HUES48 (cell line): ENCODE measurements at regions not wholly inside any gene's neighbourhood (a gene's known extent, or its start where the extent isn't known, plus 50 kb on each side); places are given as distances from the start of the nearest gene placed in this dataset.
A peak's percentile ranks its signal among the peaks of the same experiment; 100 is the strongest.
"Not testable (repeated sequence)": the region's sequence is repeated elsewhere in the genome, so short reads cannot be mapped to it uniquely, and the experiment has no call there.

Source experiments
- H3K27ac ChIP-seq: one replicate; pipeline ENCODE4 v1.7.0; 2013; ENCODE audit warnings: low read depth, low read length, inconsistent platforms
- H3K27me3 ChIP-seq: 2 replicates; pipeline ENCODE4 v1.6.1; 2013; ENCODE audit warnings: mild to moderate bottlenecking, low read length; ENCODE audit not compliant: control insufficient read depth, insufficient read depth
- H3K36me3 ChIP-seq: 2 replicates; pipeline ENCODE4 v1.6.1; 2013; ENCODE audit warnings: low read length; ENCODE audit not compliant: control insufficient read depth, insufficient read depth
- H3K4me1 ChIP-seq: 2 replicates; pipeline ENCODE4 v1.6.1; 2013; ENCODE audit warnings: mild to moderate bottlenecking, low read length; ENCODE audit not compliant: control insufficient read depth, insufficient read depth
- H3K4me3 ChIP-seq: 2 replicates; pipeline ENCODE4 v1.5.1; 2013; ENCODE audit warnings: mild to moderate bottlenecking, low read depth, low read length
- H3K9ac ChIP-seq: 2 replicates; pipeline ENCODE4 v1.6.1; 2013; ENCODE audit warnings: mild to moderate bottlenecking, low read depth, low read length, moderate library complexity
- H3K9me3 ChIP-seq: 2 replicates; pipeline ENCODE4 v1.6.1; 2013; ENCODE audit warnings: low read length; ENCODE audit not compliant: control insufficient read depth, insufficient read depth

DNA sequence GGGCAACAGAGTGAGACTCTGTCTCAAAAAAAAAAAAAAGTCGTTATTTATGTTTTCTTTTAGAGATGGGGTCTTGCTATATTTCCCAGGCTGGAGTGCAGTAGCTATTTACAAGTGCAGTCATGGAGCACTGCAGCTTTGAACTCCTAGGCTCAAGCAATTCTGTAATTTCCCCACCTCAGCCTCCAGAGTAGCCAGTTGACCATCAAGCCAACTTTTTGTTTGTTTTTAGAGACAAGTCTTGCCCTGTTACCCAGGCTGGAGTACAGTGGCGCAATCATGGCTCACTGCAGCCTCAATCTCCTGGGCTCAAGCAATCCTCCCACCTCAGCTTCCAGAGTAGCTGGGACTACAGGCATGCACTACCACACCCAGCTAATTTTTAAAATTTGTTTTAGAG is 78.7 kb upstream of the PAX2 start:
- Histone ChIP-seq H3K27me3 (peaks cover 66% of the 10 kb centered on the region), H3K4me1 (peaks cover 17% of the 10 kb centered on the region)
- not testable (repeated sequence) for H3K27ac ChIP-seq, H3K9me3 ChIP-seq, H3K36me3 ChIP-seq, H3K4me3 ChIP-seq, H3K9ac ChIP-seq

DNA sequence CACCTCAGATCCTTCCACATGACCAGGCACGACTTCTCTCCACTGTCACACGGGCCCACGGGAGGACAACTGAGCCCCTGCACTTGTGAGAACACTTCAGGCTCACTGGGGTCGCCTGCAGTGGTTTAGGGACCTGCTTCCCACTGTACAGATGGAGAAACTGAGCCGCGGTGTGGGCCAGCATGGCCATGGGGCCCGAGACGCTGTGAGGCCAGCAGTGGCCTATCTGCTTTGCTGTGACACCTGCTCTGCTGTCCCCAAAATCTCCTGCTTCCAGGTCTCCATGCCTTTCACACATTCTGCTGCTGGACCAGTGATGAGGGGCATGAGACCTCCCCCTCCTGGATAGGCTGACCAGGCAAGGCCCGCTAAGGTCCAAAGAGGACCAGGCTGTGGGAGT is 75.8 kb upstream of the PAX2 start:
- H3K9ac ChIP-seq = no peak overlapping the region
- H3K4me3 ChIP-seq = no peak overlapping the region
- peaks cover 17% of the 10 kb centered on the region for H3K4me1 ChIP-seq
- H3K9me3 ChIP-seq = no peaks in the 10 kb centered on the region
- peaks cover 74% of the 10 kb centered on the region for H3K27me3 ChIP-seq
- no peaks in the 10 kb centered on the region for H3K36me3 ChIP-seq
- no peak overlapping the region for H3K27ac ChIP-seq

DNA sequence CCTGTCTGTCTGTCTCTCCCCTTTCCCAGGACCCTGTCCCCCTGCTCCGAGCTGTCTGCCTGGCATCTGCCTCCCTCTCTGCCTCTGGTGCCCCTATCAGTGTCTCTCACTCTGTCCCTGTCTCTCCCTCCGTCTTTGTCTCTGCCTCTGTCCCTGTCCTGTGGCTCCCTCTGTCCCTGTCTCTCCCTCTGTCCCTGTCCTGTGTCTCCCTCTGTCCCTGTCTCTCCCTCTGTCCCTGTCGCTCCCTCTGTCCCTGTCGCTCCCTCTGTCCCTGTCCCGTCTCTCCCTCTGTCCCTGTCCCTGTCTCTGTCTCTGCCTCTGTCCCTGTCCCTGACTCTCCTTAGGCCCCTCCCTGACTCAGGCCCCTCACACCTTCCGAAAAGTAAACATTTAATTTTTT is 75.0 kb upstream of the PAX2 start:
- H3K27me3 ChIP-seq = peaks cover 72% of the 10 kb centered on the region
- H3K36me3 ChIP-seq = no peaks in the 10 kb centered on the region
- H3K4me3 ChIP-seq = peak overlapping the region; percentile 57
- no peak overlapping the region for H3K9ac ChIP-seq
- no peak overlapping the region for H3K27ac ChIP-seq
- peaks cover 17% of the 10 kb centered on the region for H3K4me1 ChIP-seq
- no peaks in the 10 kb centered on the region for H3K9me3 ChIP-seq

DNA sequence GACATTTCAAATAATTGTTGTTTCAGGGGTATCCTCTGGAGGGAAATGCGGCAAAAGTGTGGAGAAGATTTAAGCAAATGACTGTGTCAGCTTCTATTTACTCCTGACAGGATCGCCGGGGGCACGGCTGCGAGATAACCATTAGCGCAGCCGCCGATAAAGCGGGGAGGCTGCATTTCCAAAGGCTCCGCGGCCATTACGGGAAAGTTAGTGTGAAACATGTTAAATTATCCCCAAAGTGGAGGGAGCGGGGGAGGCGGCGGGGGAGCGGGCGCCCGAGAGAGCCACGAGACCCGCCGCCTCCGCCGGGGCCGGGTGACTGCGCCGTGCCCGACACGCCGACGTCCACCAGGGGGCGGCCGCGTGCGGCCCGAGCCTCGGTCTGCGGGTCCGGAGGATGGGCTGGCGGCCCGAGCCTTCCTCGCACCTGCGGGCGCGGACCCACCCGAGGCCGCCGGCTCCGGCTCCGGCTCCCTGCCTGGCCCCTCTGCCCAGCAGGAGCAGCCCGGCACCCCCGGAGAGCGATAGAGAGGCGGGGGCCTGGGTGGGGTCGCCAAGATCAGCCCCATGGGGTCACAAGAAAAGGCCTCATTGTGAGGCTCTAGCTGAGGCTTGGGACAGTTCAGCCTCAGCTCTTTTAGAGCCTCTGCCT is 74.4 kb upstream of the PAX2 start:
- Histone ChIP-seq H3K4me3 (peak overlapping the region; percentile 57), H3K9ac (no peak overlapping the region), H3K36me3 (no peaks in the 10 kb centered on the region), H3K9me3 (no peaks in the 10 kb centered on the region), H3K27me3 (peaks cover 72% of the 10 kb centered on the region), H3K4me1 (peaks cover 17% of the 10 kb centered on the region), H3K27ac (no peak overlapping the region)

DNA sequence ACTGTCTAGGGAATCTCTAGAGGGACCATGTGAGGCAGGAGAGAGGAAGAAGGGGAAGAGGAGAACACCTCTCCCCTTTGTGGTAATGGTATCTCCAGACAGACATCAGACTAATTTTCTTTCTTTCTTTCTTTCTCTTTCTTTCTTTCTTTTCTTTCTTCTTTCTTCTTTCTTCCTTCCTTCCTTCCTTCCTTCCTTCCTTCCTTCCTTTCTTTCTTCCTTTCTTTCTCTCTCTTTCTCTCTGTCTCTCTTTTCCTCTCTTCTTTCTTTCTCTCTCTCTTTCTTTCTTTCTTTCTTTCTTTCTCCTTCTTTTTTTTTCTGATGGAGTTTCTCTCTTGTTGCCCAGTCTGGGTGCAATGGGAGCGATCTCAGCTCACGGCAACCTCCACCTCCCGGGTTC is 73.2 kb upstream of the PAX2 start:
- Histone ChIP-seq H3K4me3 (no peak overlapping the region), H3K9me3 (no peaks in the 10 kb centered on the region), H3K27me3 (peaks cover 72% of the 10 kb centered on the region), H3K36me3 (no peaks in the 10 kb centered on the region), H3K4me1 (peaks cover 16% of the 10 kb centered on the region), H3K27ac (no peak overlapping the region), H3K9ac (no peak overlapping the region)

DNA sequence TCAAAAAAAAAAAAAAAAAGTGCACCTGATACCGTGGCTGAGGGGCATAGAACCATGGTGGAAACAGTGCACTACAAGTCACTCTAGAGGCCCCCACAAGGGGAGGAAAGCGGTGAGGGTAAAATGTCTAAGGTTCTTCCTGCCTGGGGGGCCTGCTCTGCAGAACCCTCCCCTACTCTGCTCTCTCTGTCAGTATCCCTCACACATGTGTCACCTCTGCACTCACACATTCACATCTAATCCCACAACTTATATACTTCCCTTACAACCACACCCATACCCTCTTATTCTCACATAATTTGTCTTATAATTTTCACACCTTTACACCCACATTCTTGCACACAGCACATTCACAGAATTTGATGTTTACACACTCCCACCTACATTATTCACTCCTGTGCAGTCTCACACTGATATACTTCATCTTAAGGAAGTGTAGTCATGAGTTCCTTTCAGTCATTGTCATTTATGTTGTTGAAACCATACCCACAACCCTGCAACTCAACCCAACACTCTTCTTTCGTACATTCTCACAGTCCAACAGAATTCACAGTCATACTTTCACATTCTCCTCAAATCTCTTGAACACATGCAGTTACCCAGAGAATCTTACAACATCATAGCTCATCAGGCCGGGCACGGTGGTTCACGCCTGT is 68.0 kb upstream of the PAX2 start:
- no peaks in the 10 kb centered on the region for H3K9me3 ChIP-seq
- H3K27me3 ChIP-seq = peaks cover 70% of the 10 kb centered on the region

DNA sequence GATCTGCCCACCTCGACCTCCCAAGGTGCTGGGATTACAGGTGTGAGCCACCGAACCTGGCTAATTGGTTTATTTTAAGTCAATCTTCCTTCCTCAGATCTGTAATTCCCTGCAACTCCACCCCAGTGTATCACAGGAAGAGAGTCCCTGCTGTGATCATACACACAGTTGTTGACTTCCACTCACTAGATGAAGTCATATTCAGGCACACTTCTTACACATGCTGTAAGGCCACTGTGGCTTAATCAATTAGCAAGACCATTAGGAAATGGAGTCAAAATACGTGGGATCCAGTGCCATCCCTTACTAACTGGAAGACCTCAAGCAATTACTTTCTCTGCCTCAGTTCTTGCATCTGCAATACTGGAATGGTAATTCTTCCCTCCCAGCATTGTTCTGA is 66.1 kb upstream of the PAX2 start:
- no peak overlapping the region for H3K27ac ChIP-seq
- H3K36me3 ChIP-seq = no peaks in the 10 kb centered on the region
- no peak overlapping the region for H3K4me3 ChIP-seq
- no peak overlapping the region for H3K9ac ChIP-seq
- no peaks in the 10 kb centered on the region for H3K9me3 ChIP-seq
- H3K27me3 ChIP-seq = peaks cover 73% of the 10 kb centered on the region
- peaks cover 14% of the 10 kb centered on the region for H3K4me1 ChIP-seq

More for the DNA sequence above, 68.0 kb upstream of the PAX2 start:
- Histone ChIP-seq H3K4me1 (peaks cover 7% of the 10 kb centered on the region; the same call in 1 of the 2 replicates), H3K4me3 (no peak overlapping the region), H3K9ac (no peak overlapping the region), H3K36me3 (no peaks in the 10 kb centered on the region), H3K27ac (no peak overlapping the region)

DNA sequence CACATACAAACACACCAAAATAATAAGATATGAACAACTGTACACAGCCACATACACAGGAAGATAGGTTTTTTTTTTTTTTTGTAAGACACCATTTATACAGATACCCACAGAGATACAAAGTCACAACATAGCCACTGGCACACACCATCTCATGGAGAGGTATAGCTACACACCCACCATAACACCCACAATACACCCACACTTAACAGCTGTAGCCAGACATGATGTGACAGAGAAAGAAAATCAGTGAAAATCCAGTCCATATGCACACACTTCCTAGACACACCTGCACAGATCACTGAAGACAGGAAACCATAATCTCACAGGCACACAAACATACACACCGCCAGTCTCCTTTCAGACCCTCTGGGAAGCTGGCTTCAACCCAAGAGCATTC is 62.4 kb upstream of the PAX2 start:
- Histone ChIP-seq H3K27ac (no peak overlapping the region), H3K36me3 (no peaks in the 10 kb centered on the region), H3K4me3 (no peak overlapping the region), H3K9me3 (no peaks in the 10 kb centered on the region), H3K4me1 (peaks cover 25% of the 10 kb centered on the region), H3K27me3 (peaks cover 100% of the 10 kb centered on the region), H3K9ac (no peak overlapping the region)

DNA sequence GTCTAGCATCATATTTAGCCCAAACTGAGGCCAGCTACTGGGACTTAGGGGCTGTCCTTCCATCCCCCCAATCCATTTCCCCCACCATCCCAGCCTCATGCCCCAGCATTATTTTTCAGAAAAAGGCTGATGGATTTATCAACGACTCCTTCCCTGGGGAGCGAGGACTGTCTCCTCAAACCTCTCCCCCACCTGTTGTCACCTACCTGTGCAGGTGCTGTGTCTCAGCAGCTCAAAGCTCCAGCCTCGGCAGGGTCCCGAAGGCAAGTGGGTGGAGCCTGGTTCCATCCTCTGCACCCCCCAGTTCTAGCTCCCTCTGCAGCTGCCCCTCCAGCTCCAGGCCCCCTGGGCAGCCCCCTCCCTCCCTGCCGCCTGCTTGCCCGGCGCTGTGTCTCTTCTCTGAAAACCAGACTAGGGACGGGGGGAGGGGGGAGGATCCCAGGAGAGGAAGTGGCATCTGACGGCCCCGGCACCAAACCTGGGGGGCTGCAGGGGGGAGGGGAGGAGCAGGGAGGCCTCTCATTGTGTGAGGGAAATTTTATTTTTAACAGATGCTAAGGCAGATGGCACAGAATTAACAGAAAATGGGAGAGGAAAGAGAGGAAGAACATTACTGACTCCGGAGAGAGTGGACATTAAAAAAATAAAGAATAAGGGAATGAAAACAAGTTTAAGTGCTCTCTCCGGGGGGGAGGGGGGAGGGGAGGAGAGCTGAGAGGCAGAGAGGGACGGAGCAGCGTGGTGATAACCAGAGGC is 61.7 kb upstream of the PAX2 start:
- Histone ChIP-seq H3K27me3 (peaks cover 100% of the 10 kb centered on the region), H3K4me1 (peaks cover 25% of the 10 kb centered on the region), H3K9ac (no peak overlapping the region), H3K9me3 (no peaks in the 10 kb centered on the region), H3K27ac (no peak overlapping the region), H3K4me3 (peak overlapping the region; percentile 14; the same call in 1 of the 2 replicates), H3K36me3 (no peaks in the 10 kb centered on the region)

DNA sequence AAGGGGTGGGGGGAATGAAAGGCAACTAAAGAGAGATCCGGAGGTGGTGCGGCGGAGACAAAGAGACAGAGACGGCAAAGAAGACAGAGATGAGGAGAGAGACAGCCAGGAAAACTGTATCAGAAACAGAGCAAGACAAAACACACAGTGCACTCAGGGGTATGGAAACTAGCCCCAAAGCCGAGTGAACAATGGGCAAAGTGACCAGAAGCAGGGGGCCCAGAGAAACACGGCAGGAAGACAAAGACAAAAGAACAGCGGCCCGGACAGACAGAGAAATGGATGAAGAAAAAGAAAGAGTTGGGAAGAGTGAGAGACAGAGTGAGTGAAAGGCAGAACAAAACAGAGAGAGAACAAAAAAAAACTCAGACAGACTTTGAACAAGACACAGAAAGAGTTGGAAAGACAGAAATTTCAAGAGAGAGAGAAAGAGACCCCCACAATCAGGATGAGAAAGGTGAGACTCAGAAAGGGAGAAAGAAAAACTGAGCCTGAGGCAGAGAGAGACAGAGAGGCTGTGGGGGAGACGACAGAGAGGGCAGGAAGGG is 60.6 kb upstream of the PAX2 start:
- Histone ChIP-seq H3K27me3 (peaks cover 98% of the 10 kb centered on the region), H3K9ac (no peak overlapping the region), H3K4me3 (peak overlapping the region; percentile 43; the same call in 1 of the 2 replicates)

DNA sequence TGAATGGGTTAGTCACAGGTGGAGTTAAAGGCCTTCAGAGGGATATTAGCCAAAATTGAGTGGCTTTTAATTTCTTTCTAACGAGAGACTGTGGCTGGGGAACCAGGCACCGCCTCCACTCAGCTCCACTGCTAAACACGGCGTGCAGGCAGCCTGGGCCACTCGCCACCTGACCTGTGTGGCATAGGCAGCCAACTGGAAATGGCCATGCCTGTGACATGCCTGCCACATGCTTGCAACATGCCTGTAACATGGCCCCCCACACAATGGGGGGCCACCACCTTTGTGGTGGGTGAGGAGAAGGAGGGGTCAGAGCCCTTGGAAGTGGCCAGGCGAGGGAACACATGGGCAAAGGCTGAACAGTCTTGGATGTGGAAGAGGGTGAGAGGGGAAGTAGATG is 60.1 kb upstream of the PAX2 start:
- peaks cover 92% of the 10 kb centered on the region for H3K27me3 ChIP-seq
- no peak overlapping the region for H3K9ac ChIP-seq

More for the DNA sequence above, 60.6 kb upstream of the PAX2 start:
- Histone ChIP-seq H3K36me3 (no peaks in the 10 kb centered on the region), H3K4me1 (peaks cover 25% of the 10 kb centered on the region), H3K27ac (no peak overlapping the region), H3K9me3 (no peaks in the 10 kb centered on the region)

More for the DNA sequence above, 60.1 kb upstream of the PAX2 start:
- Histone ChIP-seq H3K36me3 (no peaks in the 10 kb centered on the region), H3K27ac (no peak overlapping the region), H3K4me1 (peaks cover 25% of the 10 kb centered on the region), H3K9me3 (no peaks in the 10 kb centered on the region), H3K4me3 (no peak overlapping the region)
